Spleen (tissue), 7 donors: ENCODE measurements at regions not wholly inside any gene's neighbourhood (a gene's known extent, or its start where the extent isn't known, plus 50 kb on each side); places are given as distances from the start of the nearest gene placed in this dataset.

Source experiments
- CTCF ChIP-seq, 11 experiments: fragments of 200-600 bp in 7 of 11; fragments of 450-650 bp in 4 of 11; sonication (generic) in 4 of 11; IDR thresholded peaks in 8 of 11; conservative IDR thresholded peaks in 3 of 11; 1 replicate in 7 of 11; 2 replicates in 4 of 11; pipeline versions ENCODE4 v1.4.0 to v1.8.0; 2016 to 2021; ENCODE audit warnings: antibody characterized with exemption in 11 of 11, inconsistent platforms in 4 of 11, mild to moderate bottlenecking in 1 of 11
- POLR2AphosphoS5 ChIP-seq, 3 donors: sonication (generic); formaldehyde crosslinking; IDR thresholded peaks; one replicate each; pipeline ENCODE4 v1.5.1; 2017; ENCODE audit warnings: antibody characterized with exemption in 3 of 3
- donor health status: DM: no; HTN: no; CAD: no; lungs with moderate emphysema.
- donor health status: DM: no; HTN: no; CAD: no.
- donor health status: DM: no; HTN: no; CAD: no.

DNA sequence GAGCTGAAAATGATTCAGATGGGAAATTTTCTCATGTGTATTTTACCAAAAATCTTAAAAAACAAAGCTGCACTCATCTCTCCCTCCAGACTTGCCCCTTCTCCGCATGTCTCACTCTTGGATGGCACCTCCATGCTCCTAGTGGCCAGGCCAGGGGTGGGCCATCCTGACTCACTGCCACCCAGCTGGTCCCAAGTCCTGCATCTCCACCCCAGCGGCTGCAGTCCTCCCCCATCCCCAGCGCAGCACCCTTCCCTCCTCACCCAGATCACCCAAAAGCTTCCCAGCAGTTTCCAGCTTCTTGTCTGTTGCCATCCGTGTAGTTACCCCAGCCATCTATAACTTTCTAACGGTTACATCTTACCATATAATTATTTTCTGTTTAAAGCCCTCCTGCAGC is 53.0 kb upstream of the INSIG1 start:
- no peak for TF ChIP-seq CTCF (IDR thresholded peaks at IDR 0.05 in 8 of 11, conservative IDR thresholded peaks at IDR 0.05 in 3 of 11)
- no peak for TF ChIP-seq POLR2AphosphoS5 (IDR thresholded peaks at IDR 0.05)
